GM12874 (cell line): ENCODE measurements at regions not wholly inside any gene's neighbourhood (a gene's known extent, or its start where the extent isn't known, plus 50 kb on each side); places are given as distances from the start of the nearest gene placed in this dataset.

Experiments used
- TF ChIP-seq, protein P1 (sequence below): IDR thresholded peaks from 2 replicates; pipeline ENCODE4 v1.5.1; 2011; ENCODE audit warnings: low read depth, mild to moderate bottlenecking, control low read depth, low read length, moderate library complexity; ENCODE audit not compliant: insufficient read depth

DNA sequence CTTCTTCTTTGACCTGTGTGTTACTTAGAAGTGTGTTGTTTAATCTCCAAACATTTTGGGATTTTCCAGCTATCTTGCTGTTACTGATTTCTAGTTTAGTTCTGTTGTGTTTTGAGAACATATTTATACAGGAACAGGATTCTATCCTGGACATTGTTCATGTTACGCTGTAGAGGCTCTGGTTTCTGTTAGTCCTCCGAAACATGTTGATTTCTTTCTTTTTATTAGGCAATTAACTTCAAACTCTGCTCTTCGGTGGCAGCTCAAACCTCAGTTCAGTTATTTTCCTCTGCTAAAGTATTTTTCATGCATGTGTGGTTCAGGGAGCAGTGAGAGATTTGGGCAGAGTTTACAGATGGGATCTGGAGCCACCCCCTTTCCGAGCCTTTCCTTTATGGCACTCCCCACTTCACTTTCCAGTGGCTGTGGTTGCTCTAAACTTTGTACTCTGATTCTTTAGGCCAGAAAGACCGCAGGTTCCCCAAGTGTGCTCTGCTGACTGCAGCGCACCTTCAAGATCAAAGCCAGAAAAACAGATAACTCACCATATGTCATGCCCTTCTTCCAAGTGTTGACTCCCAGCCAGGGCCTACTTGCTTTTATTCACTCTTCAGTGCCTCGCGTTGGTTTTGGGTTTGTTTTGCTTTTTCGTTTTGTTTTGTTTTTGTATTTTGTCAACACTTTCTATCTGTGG is 77.6 kb upstream of the KSR1 start:
- TF ChIP-seq, protein P1, sequence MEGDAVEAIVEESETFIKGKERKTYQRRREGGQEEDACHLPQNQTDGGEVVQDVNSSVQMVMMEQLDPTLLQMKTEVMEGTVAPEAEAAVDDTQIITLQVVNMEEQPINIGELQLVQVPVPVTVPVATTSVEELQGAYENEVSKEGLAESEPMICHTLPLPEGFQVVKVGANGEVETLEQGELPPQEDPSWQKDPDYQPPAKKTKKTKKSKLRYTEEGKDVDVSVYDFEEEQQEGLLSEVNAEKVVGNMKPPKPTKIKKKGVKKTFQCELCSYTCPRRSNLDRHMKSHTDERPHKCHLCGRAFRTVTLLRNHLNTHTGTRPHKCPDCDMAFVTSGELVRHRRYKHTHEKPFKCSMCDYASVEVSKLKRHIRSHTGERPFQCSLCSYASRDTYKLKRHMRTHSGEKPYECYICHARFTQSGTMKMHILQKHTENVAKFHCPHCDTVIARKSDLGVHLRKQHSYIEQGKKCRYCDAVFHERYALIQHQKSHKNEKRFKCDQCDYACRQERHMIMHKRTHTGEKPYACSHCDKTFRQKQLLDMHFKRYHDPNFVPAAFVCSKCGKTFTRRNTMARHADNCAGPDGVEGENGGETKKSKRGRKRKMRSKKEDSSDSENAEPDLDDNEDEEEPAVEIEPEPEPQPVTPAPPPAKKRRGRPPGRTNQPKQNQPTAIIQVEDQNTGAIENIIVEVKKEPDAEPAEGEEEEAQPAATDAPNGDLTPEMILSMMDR: no peak

DNA sequence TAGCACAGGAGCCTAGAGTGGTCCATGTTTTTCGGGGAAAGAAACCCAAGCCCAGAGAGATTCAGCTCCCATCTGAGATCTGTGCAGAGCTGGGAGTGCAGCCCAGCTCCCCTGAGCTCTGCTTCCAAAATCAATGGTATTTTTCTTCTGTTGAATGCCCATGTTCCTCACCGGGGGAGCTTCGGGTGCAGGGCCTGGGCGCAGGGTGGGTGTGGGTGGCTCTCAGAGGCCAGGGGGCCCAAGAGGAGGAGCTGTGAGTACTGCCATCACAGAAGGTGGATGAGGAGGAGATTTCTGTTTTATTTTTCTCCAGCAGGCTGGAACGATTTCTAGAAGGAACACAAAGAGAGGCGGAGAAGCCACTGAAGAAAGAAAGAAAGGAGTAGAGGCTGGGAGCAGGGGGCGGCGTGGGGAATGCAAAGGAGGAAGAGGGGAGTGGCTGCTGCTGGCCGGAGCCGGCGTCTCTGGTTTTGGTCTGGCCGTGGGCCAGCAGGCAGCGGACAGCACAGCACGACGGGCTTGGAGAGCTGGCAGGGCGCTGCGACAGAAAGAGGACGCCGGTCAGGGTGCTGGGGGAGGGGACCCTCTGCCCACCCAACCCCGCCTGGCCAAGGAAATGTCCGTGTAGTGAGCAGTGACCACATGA is 76.2 kb upstream of the KSR1 start:
- TF ChIP-seq, protein P1: no peak

DNA sequence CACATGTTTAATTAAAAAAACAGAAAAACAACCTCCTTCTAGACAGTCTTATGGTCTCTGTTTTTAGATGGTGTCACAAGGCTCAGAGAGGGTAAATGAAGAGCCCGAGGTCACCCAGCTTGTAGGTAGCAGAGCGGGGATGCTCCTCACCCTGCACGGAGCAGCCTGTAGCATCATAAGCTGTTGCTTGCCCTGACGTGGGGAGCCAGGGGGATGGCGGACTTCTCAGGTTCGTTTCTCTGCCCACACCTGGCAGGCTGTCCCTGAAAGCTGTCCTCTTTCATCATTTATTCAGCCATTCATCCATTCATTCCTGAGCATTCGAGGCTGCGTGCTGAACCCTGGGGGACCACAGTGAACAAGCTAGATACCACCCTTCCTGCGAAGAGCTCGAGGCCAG is 75.7 kb upstream of the KSR1 start:
- TF ChIP-seq, protein P1: no peak

DNA sequence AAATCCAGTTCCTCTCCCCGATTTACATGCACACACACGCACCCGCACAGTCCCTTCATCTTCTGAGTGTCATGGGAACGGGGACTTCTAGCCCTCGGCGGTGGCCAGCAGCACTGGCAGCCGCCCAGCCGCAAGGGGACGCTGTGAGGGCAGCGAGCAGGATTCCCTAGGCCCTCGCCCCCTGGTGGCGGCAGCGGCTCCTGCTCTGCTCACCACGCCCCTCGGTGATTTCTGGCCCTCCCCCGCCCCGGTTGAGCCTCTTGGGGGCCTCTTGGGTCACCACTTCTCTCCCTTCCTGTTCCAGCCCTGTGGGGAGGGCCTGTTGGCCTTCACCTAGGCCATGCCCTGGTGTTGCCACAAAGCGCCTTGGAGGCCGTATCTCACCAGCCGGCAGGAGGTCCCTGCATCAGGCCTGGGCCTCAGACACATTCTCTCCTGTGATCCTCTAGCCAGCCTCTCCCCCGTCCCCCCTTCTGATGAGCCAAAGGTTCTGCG is 75.2 kb upstream of the KSR1 start:
- TF ChIP-seq, protein P1: peak; percentile 100

DNA sequence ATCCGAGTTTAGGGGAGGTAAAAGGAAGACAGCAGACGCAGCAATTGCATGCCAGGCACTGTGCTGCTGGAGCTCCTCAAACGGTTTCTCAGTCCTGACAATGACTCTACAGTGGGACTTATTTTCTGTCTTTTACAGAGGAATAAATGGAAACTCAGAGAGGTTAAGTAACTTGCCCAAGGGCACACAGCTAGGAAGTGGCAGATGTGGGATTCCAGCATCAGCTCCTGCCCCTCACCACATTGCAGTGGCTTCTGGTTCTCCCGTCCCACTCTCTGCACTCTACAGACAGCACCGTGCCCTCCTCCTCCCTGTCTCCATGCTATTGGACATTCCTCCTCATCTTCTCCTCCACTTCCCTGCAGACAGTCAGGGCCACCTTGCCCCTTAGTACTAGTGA is 74.2 kb upstream of the KSR1 start:
- TF ChIP-seq, protein P1: no peak

DNA sequence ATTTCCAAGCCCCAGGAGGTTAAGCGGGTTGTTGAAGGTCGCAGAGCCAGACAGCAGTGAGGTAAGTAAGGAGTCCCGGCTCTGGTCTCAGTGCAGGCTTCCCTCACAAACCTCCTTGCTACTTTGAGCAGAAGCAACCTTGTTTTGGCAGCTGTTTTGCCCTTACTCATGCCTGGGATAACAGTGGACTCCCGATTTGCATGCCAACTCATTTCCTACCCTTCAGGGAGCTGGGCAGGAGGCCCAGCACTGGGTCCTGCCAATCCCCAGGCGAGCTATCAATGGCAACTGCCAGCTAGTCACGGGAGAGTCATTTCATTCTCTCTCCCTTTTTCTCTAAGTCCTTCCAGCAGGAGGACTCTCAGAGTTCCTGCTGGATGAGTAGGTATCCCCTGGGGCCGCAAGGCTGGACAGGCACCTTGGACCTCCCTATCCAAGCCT is 72.0 kb upstream of the KSR1 start:
- TF ChIP-seq, protein P1: no peak

DNA sequence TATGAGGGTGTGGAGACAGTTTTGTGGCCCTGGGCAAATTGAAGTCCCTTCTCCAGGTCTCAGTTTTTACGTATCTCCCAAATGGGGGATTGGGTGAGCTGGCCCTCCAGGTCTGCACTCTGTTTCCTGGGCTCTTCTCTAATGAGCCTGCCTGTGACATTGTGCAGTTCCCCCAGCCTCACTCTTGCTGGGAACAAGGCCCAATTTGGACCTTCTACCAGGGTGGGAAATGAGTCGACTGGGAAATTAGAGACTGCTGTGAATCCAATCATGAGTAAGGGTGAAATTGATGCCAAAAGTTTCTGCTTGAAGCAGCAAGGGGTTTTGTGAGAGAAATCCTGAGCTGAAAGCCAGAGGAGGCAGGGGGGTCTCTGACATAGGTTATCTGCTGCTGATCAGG is 71.5 kb upstream of the KSR1 start:
- TF ChIP-seq, protein P1: no peak
